ENCODE measurements at regions not wholly inside any gene's neighbourhood (a gene's known extent, or its start where the extent isn't known, plus 50 kb on each side); places are given as distances from the start of the nearest gene placed in this dataset.

DNA sequence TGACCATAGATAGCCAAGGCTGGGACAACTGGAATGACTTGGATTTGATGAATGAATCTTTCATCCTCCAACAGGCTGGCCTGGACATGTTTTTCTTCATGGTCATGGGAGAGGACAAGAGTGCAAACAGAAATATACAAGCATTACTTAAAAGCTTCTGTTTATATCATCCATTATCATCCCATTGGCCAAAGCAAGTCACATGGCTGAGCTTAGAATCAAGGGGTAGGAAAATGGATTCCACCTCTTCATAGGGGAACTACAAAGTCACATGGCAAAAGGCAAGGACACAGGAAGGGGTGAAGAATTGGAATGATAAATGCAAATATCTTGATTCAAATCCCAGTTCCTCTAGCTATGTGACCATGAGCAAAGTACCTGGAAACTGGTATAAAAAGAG is 90.2 kb upstream of the BARHL2 start:
- POLR2A ChIA-PET, result no interaction called here
- TF ChIP-seq, protein P1, sequence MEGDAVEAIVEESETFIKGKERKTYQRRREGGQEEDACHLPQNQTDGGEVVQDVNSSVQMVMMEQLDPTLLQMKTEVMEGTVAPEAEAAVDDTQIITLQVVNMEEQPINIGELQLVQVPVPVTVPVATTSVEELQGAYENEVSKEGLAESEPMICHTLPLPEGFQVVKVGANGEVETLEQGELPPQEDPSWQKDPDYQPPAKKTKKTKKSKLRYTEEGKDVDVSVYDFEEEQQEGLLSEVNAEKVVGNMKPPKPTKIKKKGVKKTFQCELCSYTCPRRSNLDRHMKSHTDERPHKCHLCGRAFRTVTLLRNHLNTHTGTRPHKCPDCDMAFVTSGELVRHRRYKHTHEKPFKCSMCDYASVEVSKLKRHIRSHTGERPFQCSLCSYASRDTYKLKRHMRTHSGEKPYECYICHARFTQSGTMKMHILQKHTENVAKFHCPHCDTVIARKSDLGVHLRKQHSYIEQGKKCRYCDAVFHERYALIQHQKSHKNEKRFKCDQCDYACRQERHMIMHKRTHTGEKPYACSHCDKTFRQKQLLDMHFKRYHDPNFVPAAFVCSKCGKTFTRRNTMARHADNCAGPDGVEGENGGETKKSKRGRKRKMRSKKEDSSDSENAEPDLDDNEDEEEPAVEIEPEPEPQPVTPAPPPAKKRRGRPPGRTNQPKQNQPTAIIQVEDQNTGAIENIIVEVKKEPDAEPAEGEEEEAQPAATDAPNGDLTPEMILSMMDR (IDR thresholded peaks at IDR 0.05; ENCODE audit: insufficient read depth, low read depth, low read length), result no peak

GRCh38 chr1:90802622-90803021 is 85.5 kb upstream of the BARHL2 start:
- Histone ChIP-seq H3K4me3 (ENCODE audit: low read depth, low read length) (no peak overlapping the region), H3K27me3 (ENCODE audit: control insufficient read depth, insufficient read depth, low read length) (no peaks in the 10 kb centered on the region), H3K36me3 (ENCODE audit: control insufficient read depth, insufficient read depth, low read length) (no peaks in the 10 kb centered on the region)
- DNase-seq (ENCODE audit: low read depth), result no peak
- CTCF ChIA-PET, result no interaction called here
- TF ChIP-seq, protein P1 (IDR thresholded peaks at IDR 0.05; ENCODE audit: insufficient read depth, low read depth, low read length), result no peak
- POLR2A ChIA-PET, result no interaction called here

More for the DNA sequence above, 90.2 kb upstream of the BARHL2 start:
- CTCF ChIA-PET, result no interaction called here
- Histone ChIP-seq H3K36me3 (ENCODE audit: control insufficient read depth, insufficient read depth, low read length) (no peaks in the 10 kb centered on the region), H3K27me3 (ENCODE audit: control insufficient read depth, insufficient read depth, low read length) (no peaks in the 10 kb centered on the region), H3K4me3 (ENCODE audit: low read depth, low read length) (no peak overlapping the region)
- no peak for DNase-seq (ENCODE audit: low read depth)

- Histone ChIP-seq H3K27me3 (ENCODE audit: control insufficient read depth, insufficient read depth, low read length) (no peaks in the 10 kb centered on the region), H3K36me3 (ENCODE audit: control insufficient read depth, insufficient read depth, low read length) (no peaks in the 10 kb centered on the region), H3K4me3 (ENCODE audit: low read depth, low read length) (no peak overlapping the region)
- TF ChIP-seq, protein P1 (IDR thresholded peaks at IDR 0.05; ENCODE audit: insufficient read depth, low read depth, low read length), result no peak
- POLR2A ChIA-PET, result no interaction called here
- CTCF ChIA-PET, result no interaction called here
- no peak for DNase-seq (ENCODE audit: low read depth)
These were observed 83.1 kb upstream of the BARHL2 start for GRCh38 chr1:90800012-90800717.

GRCh38 chr1:90799326-90799725 is 82.2 kb upstream of the BARHL2 start:
- no peak overlapping the region for H3K4me3 ChIP-seq (ENCODE audit: low read depth, low read length)
- no peaks in the 10 kb centered on the region for H3K27me3 ChIP-seq (ENCODE audit: control insufficient read depth, insufficient read depth, low read length)
- TF ChIP-seq, protein P1 (IDR thresholded peaks at IDR 0.05; ENCODE audit: insufficient read depth, low read depth, low read length), result no peak
- ChIA-PET POLR2A (no interaction called here), CTCF (interaction anchor here (1.2 kb wide), 1 partner anchor 78 kb away, joined by 3 read pairs; no protein-coding TSS in a partner anchor)
- no peak for DNase-seq (ENCODE audit: low read depth)
- H3K36me3 ChIP-seq (ENCODE audit: control insufficient read depth, insufficient read depth, low read length), result no peaks in the 10 kb centered on the region

DNA sequence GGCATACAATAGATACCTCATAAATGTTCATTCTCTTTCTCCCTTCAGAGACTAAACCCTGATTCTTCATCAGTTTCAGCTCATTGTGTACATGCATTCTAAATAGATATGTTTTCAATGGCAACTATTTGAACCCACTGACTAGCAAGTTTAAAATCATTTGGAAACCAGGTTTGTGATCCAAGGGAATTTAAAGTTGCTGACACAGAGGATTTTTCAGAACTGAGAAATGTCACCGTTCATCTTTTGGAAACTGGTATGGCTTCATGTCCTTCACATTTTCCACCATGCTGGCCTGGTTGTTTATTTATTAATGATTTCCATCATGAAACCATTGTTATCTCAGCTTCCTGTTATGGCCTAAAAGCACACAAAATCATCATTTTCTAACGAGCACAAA is 81.8 kb upstream of the BARHL2 start:
- POLR2A ChIA-PET, result no interaction called here
- no peak for DNase-seq (ENCODE audit: low read depth)
- H3K36me3 ChIP-seq (ENCODE audit: control insufficient read depth, insufficient read depth, low read length), result no peaks in the 10 kb centered on the region
- TF ChIP-seq, protein P1 (IDR thresholded peaks at IDR 0.05; ENCODE audit: insufficient read depth, low read depth, low read length), result no peak
- H3K4me3 ChIP-seq (ENCODE audit: low read depth, low read length), result no peak overlapping the region
- CTCF ChIA-PET, result interaction anchor here (1.2 kb wide), 1 partner anchor 77 kb away, joined by 3 read pairs; no protein-coding TSS in a partner anchor
- no peaks in the 10 kb centered on the region for H3K27me3 ChIP-seq (ENCODE audit: control insufficient read depth, insufficient read depth, low read length)
